ENCODE measurements at regions not wholly inside any gene's neighbourhood (a gene's known extent, or its start where the extent isn't known, plus 50 kb on each side); places are given as distances from the start of the nearest gene placed in this dataset.

DNA sequence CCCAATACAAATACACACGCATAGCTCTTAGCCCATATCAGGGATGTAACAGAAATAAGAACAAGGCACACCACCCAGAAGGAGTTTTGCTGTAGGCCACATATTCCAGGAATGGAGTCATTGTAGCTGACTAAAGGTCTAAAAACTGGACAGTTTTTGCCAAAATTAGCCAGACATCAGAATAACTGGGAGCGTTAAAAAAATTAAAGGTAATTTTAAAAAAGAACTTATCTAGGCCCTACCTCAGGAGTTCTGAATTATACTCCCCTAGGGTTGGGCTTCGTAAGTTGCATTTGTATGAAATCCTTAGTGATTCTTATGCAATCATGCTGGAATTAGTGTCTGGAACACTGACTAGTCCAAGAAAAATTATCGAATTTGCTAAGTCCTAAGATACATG, 987.7 kb downstream of the GALC start:
- TF ChIP-seq, protein P1, sequence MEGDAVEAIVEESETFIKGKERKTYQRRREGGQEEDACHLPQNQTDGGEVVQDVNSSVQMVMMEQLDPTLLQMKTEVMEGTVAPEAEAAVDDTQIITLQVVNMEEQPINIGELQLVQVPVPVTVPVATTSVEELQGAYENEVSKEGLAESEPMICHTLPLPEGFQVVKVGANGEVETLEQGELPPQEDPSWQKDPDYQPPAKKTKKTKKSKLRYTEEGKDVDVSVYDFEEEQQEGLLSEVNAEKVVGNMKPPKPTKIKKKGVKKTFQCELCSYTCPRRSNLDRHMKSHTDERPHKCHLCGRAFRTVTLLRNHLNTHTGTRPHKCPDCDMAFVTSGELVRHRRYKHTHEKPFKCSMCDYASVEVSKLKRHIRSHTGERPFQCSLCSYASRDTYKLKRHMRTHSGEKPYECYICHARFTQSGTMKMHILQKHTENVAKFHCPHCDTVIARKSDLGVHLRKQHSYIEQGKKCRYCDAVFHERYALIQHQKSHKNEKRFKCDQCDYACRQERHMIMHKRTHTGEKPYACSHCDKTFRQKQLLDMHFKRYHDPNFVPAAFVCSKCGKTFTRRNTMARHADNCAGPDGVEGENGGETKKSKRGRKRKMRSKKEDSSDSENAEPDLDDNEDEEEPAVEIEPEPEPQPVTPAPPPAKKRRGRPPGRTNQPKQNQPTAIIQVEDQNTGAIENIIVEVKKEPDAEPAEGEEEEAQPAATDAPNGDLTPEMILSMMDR (IDR thresholded peaks at IDR 0.05), result no peak
- TF ChIP-seq EZH2phosphoT487 (IDR thresholded peaks at IDR 0.05), result no peak

Measured in neural progenitor cell (in vitro differentiated cells).